Sigmoid colon (tissue), 4 donors: ENCODE measurements at regions not wholly inside any gene's neighbourhood (a gene's known extent, or its start where the extent isn't known, plus 50 kb on each side); places are given as distances from the start of the nearest gene placed in this dataset.

Experiments
- CTCF ChIP-seq, 4 experiments: fragments of 450-650 bp in 3 of 4; fragments of 200-600 bp in 1 of 4; IDR thresholded peaks; one replicate each; pipeline ENCODE4 v1.5.1; 2016 to 2019; ENCODE audit warnings: antibody characterized with exemption in 4 of 4, mild to moderate bottlenecking in 3 of 4, moderate library complexity in 2 of 4
- EP300 ChIP-seq, 4 donors: sonication (generic); formaldehyde crosslinking; IDR thresholded peaks; one replicate each; pipeline ENCODE4 v1.6.1; 2017; ENCODE audit warnings: antibody characterized with exemption in 4 of 4
- POLR2A ChIP-seq, 2 donors: fragments of 450-650 bp; IDR thresholded peaks; one replicate each; pipeline ENCODE4 v1.6.1; 2016; ENCODE audit warnings: antibody characterized with exemption in 2 of 2, mild to moderate bottlenecking in 2 of 2, moderate library complexity in 2 of 2
- POLR2AphosphoS5 ChIP-seq, 4 donors: sonication (generic); formaldehyde crosslinking; IDR thresholded peaks; one replicate each; pipeline ENCODE4 v1.6.1; 2017; ENCODE audit warnings: antibody characterized with exemption in 4 of 4

DNA sequence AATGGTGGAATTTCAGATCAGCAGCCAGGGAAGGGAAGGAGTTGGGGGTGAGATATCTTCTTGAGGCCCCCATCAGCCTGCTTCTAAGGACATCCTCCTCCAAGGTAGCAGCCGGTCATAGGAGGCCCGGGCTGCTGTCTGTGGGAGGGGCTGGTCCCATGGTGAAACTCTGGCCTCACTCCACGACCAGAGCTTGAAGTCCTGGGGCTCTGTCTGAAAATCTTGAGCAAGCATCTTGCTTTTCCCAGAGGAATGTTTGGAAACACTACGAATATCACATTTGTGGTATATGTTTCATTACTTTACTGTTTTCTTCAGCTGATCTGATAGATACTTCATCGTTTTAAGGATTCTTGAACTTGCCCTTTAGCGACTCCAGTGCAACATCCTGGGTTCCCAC is 103.7 kb downstream of the CTAGE1 start:
- TF ChIP-seq CTCF (IDR thresholded peaks at IDR 0.05) (no peak), POLR2AphosphoS5 (IDR thresholded peaks at IDR 0.05) (no peak), POLR2A (IDR thresholded peaks at IDR 0.05) (no peak), EP300 (IDR thresholded peaks at IDR 0.05) (no peak)
